Stomach (tissue), 8 donors: ENCODE measurements at regions not wholly inside any gene's neighbourhood (a gene's known extent, or its start where the extent isn't known, plus 50 kb on each side); places are given as distances from the start of the nearest gene placed in this dataset.
"Not testable (repeated sequence)": the region's sequence is repeated elsewhere in the genome, so short reads cannot be mapped to it uniquely, and the experiment has no call there.

Experiments used
- DNase-seq, 2 donors: peaks; one replicate each; pipeline versions ENCODE4 v3.0.0 to v3.0.0-alpha.2; 2013 to 2019
- H3K27ac ChIP-seq, 5 donors: fragments of 200-600 bp in 4 of 5; sonication (generic) in 4 of 5; one replicate each; pipeline ENCODE4 v1.5.1; 2013 to 2019; ENCODE audit warnings: mild to moderate bottlenecking in 1 of 5, moderate library complexity in 1 of 5
- H3K27me3 ChIP-seq, 3 donors: fragments of 200-600 bp; sonication (generic); one replicate each; pipeline ENCODE4 v1.5.1; 2017 to 2019; ENCODE audit warnings: mixed run types in 1 of 3
- H3K36me3 ChIP-seq, 4 donors: fragments of 200-600 bp; sonication (generic); 1 replicate in 3 of 4; 2 replicates in 1 of 4; pipeline ENCODE4 v1.5.1; 2016 to 2019
- H3K4me1 ChIP-seq, 4 donors: fragments of 200-600 bp; sonication (generic); one replicate each; pipeline ENCODE4 v1.5.1; 2016 to 2019
- H3K4me3 ChIP-seq, 4 donors: fragments of 200-600 bp; sonication (generic) in 3 of 4; one replicate each; pipeline ENCODE4 v1.5.1; 2016 to 2019; ENCODE audit warnings: mild to moderate bottlenecking in 1 of 4
- H3K9me3 ChIP-seq, 4 donors: fragments of 200-600 bp; sonication (generic); one replicate each; pipeline ENCODE4 v1.5.1; 2016 to 2019
- EP300 ChIP-seq: sonication (generic); formaldehyde crosslinking; IDR thresholded peaks from one replicate; pipeline ENCODE4 v1.6.1; 2017; ENCODE audit warnings: antibody characterized with exemption
- POLR2A ChIP-seq, 4 donors: fragments of 450-650 bp; IDR thresholded peaks; one replicate each; pipeline ENCODE4 v1.6.1; 2016; ENCODE audit warnings: antibody characterized with exemption in 4 of 4, control low read depth in 2 of 4, mild to moderate bottlenecking in 1 of 4, moderate library complexity in 1 of 4
- POLR2AphosphoS5 ChIP-seq, 3 donors: sonication (generic); formaldehyde crosslinking; IDR thresholded peaks; one replicate each; pipeline ENCODE4 v1.6.1; 2016; ENCODE audit warnings: antibody characterized with exemption in 3 of 3
- WGBS, 5 donors: extraction: QIAGEN DNeasy Blood & Tissue Kit in 3 of 5; methylation state at CpG; one replicate each; pipeline versions ENCODE4 v1.1.5 to v1.1.7; 2013 to 2018; 5-methylcytosine and 5-hydroxymethylcytosine counted together
- intact Hi-C: fragments of 100-400 bp; cut with DNase I; formaldehyde crosslinking; loops from one replicate; pipeline ENCODE4 v1.15.1; 2023; ENCODE audit warnings: low total_unique reads
- small RNA-seq, 4 donors: library from RNA; depleted of rRNA; stranded (forward); fragments of <200 nt; gene quantifications; one replicate each; pipeline ENCODE3, GENCODE V24; 2016
- TF ChIP-seq, protein P1 (sequence below), 7 experiments: fragments of 450-650 bp in 4 of 7; fragments of 200-600 bp in 3 of 7; sonication (generic) in 3 of 7; IDR thresholded peaks; one replicate each; pipeline ENCODE4 v1.5.1; 2016 to 2019; ENCODE audit warnings: antibody characterized with exemption in 7 of 7, control low read depth in 2 of 7, mild to moderate bottlenecking in 1 of 7
- donor health status: healthy with polysubstance abuse.
- donor health status: Bipolar disorder and iron deficiency.
- donor health status: healthy.

DNA sequence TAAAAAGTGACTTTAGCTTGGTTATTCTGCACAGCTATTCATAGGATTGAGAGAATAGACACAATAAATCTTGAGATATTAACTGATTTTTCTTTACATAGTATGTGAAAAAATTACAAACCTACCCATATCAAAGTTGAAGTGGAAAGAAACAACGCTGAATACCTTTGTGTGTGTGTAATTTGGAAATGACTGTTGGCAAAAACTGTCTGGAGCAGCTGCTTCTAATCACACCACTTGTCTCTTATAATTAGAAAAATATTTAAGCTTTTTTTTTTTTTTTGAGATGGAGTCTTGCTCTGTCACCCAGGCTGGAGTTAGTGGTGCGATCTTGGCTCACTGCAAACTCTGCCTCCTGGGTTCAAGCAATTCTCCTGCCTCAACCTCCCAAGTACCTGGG lies 110.8 kb upstream of the POC5 start:
- 55 to 87% (median 79%) methylated on average over 2 of the region's 2 CpGs for WGBS, 5 donors
- Histone ChIP-seq H3K9me3 (no peaks in the 10 kb centered on the region), H3K4me1 (no peaks in the 10 kb centered on the region), H3K27ac (no peak overlapping the region), H3K4me3 (no peak overlapping the region), H3K36me3 (no peaks in the 10 kb centered on the region), H3K27me3 (no peaks in the 10 kb centered on the region)
- no peak for TF ChIP-seq POLR2A (IDR thresholded peaks at IDR 0.05)
- no peak for TF ChIP-seq POLR2AphosphoS5 (IDR thresholded peaks at IDR 0.05)
- no peak for TF ChIP-seq EP300
- TF ChIP-seq, protein P1, sequence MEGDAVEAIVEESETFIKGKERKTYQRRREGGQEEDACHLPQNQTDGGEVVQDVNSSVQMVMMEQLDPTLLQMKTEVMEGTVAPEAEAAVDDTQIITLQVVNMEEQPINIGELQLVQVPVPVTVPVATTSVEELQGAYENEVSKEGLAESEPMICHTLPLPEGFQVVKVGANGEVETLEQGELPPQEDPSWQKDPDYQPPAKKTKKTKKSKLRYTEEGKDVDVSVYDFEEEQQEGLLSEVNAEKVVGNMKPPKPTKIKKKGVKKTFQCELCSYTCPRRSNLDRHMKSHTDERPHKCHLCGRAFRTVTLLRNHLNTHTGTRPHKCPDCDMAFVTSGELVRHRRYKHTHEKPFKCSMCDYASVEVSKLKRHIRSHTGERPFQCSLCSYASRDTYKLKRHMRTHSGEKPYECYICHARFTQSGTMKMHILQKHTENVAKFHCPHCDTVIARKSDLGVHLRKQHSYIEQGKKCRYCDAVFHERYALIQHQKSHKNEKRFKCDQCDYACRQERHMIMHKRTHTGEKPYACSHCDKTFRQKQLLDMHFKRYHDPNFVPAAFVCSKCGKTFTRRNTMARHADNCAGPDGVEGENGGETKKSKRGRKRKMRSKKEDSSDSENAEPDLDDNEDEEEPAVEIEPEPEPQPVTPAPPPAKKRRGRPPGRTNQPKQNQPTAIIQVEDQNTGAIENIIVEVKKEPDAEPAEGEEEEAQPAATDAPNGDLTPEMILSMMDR (IDR thresholded peaks at IDR 0.05) = no peak
- intact Hi-C loops = no loop called here
- DNase-seq = no peak

DNA sequence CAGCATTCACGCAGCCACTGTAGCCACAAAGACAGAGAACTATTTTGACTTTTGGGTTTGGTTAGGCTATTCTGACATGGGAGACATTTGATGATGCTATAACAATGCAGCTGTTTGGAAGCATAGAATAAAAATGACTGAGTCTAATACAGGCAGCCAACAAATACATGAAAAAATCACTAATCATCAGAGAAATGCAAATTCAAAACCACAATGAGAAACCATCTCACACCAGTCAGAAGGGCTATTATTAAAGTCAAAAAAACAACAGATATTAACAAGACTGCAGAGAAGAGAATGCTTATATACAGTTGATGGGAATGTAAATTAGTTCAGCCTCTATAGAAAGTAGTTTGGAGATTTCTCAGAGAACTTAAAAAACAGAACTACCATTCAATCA lies 107.1 kb upstream of the POC5 start:
- Histone ChIP-seq H3K4me1 (no peaks in the 10 kb centered on the region), H3K27me3 (no peaks in the 10 kb centered on the region), H3K9me3 (peaks cover 0 to 6% (median 0%) of the 10 kb centered on the region in 4 donors), H3K36me3 (no peaks in the 10 kb centered on the region), H3K27ac (no peak overlapping the region), H3K4me3 (no peak overlapping the region)
- intact Hi-C loops = no loop called here
- no peak for DNase-seq
- TF ChIP-seq POLR2AphosphoS5 (IDR thresholded peaks at IDR 0.05) = no peak
- WGBS, 5 donors = 86 to 100% (median 91%) methylated on average over 1 of the region's 1 CpG

DNA sequence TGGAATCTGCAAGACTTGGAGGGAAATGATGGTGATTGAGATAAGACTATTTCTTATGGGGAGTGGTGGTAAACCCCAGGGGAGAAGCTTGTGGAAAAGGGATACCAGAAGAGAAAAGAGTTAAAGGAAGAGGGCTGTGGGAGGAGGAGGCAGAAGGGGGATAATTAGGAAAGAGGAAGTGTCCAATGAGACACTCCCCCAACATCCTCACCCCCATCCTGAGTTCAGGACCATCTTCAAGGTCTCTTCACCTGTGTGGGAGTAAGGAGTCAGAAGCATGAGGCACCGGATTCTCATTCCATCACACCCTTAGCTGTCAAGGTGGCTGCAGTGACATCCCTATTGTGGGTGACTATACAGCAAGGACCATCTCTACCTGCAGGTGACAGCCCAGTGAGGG lies 106.6 kb upstream of the POC5 start:
- Histone ChIP-seq H3K4me1 (no peaks in the 10 kb centered on the region), H3K4me3 (no peak overlapping the region), H3K36me3 (no peaks in the 10 kb centered on the region), H3K9me3 (peaks cover 0 to 6% (median 0%) of the 10 kb centered on the region in 4 donors), H3K27ac (no peak overlapping the region), H3K27me3 (no peaks in the 10 kb centered on the region)
- DNase-seq = no peak
- TF ChIP-seq POLR2AphosphoS5 (IDR thresholded peaks at IDR 0.05) = no peak
- TF ChIP-seq, protein P1 (IDR thresholded peaks at IDR 0.05) = no peak
- no peak for TF ChIP-seq POLR2A (IDR thresholded peaks at IDR 0.05)
- TF ChIP-seq EP300 = no peak
- WGBS, 5 donors = 80 to 96% (median 88%) methylated on average over 1 of the region's 1 CpG
- intact Hi-C loops = no loop called here

DNA sequence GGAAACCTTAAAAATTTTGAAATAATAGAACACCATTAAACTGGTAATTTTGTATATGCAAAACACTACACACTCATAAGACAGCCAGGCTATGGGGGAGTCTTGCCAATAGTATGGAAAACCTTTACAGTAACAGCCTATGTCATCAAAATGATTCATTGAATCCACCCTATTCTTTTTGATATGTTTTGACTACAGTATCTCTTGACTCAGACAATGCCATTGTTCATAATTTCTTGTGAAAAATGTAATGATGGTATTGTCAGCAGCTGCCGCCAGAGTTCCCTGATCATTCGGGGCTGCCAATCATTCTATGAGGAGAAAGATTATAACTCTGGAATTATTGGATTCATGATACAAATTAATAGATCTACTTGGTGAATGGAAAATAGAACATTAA lies 101.4 kb upstream of the POC5 start:
- H3K27ac ChIP-seq = no peak overlapping the region
- no peak for TF ChIP-seq EP300
- no peak for TF ChIP-seq POLR2A (IDR thresholded peaks at IDR 0.05)
- TF ChIP-seq POLR2AphosphoS5 (IDR thresholded peaks at IDR 0.05) = no peak
- TF ChIP-seq, protein P1 (IDR thresholded peaks at IDR 0.05) = no peak
- H3K4me1 ChIP-seq = no peaks in the 10 kb centered on the region
- DNase-seq = no peak
- peaks cover 0 to 13% (median 9%) of the 10 kb centered on the region in 4 donors for H3K9me3 ChIP-seq
- H3K36me3 ChIP-seq = no peaks in the 10 kb centered on the region
- 88 to 97% (median 95%) methylated on average over 2 of the region's 2 CpGs for WGBS, 5 donors
- intact Hi-C loops = no loop called here
- H3K27me3 ChIP-seq = no peaks in the 10 kb centered on the region
- H3K4me3 ChIP-seq = no peak overlapping the region

DNA sequence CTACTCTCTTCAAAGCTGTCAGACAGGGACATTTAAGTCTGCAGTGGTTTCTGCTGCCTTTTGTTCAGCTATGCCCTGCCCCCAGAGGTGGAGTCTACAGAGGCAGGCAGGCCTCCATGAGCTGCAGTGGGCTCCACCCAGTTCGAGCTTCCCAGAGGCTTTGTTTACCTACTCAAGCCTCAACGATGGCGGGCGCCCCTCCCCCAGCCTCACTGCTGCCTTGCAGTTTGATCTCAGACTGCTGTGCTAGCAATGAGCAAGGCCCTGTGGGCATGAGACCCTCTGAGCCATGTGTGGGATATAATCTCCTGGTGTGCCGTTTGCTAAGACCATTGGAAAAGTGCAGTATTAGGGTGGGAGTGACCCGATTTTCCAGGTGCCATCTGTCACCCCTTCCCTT lies 82.5 kb upstream of the POC5 start:
- intact Hi-C loops, H3K27ac ChIP-seq, H3K4me1 ChIP-seq, H3K27me3 ChIP-seq, H3K36me3 ChIP-seq, H3K4me3 ChIP-seq, DNase-seq: not testable (repeated sequence)
- WGBS, 5 donors = 78 to 92% (median 81%) methylated on average over 2 to 6 of the region's 6 CpGs
- H3K9me3 ChIP-seq = peaks cover 0 to 30% (median 14%) of the 10 kb centered on the region in 4 donors

DNA sequence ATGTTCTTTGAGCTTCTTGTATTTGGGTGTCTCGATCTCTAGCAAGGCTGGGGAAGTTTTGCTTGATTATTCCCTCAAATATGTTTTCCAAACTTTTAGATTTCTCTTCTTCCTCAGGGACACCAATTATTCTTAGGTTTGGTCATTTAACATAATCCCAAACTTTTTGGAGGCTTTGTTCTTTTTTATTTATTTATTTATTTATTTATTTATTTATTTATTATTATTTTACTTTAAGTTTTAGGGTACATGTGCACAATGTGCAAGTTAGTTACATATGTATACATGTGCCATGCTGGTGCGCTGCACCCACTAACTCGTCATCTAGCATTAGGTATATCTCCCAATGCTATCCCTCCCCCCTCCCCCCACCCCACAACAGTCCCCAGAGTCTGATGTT lies 52.1 kb upstream of the POC5 start:
- intact Hi-C loops, H3K4me3 ChIP-seq, H3K36me3 ChIP-seq, H3K27ac ChIP-seq, DNase-seq, H3K4me1 ChIP-seq, H3K27me3 ChIP-seq: not testable (repeated sequence)
- 72 to 85% (median 81%) methylated on average over 2 to 3 of the region's 3 CpGs for WGBS, 5 donors
- H3K9me3 ChIP-seq = peaks cover 0 to 27% (median 9%) of the 10 kb centered on the region in 4 donors

Small RNAs in the stretch of these regions (small RNA-seq; reads per million reads assigned to genes)
- gene AC108120.2 = 0 reads per million in 4 donors
